ENCODE measurements at regions not wholly inside any gene's neighbourhood (a gene's known extent, or its start where the extent isn't known, plus 50 kb on each side); places are given as distances from the start of the nearest gene placed in this dataset.
"Not testable (repeated sequence)": the region's sequence is repeated elsewhere in the genome, so short reads cannot be mapped to it uniquely, and the experiment has no call there.

DNA sequence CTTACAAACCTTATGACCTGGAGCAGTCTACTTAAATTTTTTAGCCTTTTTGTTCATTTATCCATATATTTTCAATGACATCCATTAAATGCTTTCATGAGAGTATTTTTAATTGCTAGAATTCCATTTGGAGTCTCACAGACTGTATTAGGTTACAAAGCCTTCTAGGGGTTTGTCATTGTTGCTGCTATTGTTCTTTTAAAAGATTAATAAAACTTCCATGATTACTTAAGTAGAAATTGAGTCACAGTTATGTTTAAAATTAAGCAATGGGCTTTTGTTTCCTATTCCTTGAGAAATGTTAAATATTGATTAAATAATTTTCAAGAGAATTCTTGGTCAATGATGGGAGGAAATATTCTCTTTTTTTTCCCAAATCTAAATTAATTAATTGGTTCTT is 1408.4 kb upstream of the RAG2 start:
- DNase-seq (ENCODE audit: low read depth), result no peak

DNA sequence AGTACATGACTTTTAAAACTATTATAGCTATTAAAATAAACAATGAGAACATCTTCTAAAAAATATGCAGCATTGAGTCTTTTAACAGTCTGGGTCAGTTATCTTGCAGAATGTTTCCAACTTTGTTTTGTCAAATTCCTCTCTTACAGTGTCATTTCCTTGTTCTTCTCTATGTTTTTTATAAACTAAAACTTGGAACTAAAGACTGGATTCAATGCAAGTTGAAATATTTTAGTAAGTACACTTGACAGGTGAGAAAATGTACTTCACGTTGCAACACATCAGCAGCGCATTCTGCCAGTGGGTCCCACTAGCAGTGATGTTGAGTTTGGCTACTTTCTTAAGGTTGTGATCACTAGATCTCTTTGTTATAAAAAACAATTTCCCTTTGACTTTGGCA is 1407.6 kb upstream of the RAG2 start:
- no peak for DNase-seq (ENCODE audit: low read depth)

GRCh38 chr11:37999171-37999570 is 1401.1 kb upstream of the RAG2 start:
- no peak for DNase-seq (ENCODE audit: low read depth)

DNA sequence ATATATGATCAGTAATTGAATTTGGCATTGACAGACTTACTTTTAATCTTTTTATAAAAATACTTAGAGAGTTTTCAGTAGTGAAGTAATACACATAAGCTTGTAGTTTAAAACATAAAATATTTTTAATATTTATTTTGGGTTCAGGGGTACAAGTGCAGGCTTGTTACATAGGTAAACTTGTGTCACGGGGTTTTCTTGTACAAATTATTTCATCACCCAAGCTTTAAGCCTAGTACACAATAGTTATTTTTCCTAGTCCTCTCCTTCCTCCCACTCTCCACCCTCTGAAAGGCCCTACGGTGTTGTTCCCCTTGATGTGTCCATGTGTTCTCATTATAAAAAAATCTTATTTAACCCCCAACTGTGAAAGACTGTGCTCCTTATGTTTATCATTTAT is 1397.8 kb upstream of the RAG2 start:
- no peak for DNase-seq (ENCODE audit: low read depth)

GRCh38 chr11:37988031-37988430 is 1390.0 kb upstream of the RAG2 start:
- DNase-seq (ENCODE audit: low read depth), result no peak

DNA sequence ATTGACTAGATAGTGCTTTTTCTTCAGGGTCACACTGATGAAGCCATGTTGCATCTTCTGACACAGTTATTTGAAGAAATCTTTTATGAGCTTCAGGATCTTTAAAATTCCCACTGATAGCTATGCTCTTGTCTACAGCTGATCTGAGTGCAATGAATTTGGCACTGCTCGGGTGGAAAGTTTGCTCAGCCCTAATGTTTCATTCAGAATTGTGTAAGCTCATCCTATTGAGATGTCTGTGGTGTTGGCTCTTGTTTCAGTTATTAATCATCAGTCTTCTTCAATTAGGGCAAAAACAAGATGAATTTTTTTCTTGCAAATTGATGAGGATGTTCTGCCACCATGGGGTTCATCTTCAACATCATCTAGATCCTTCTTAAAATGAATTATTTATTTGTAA is 1387.0 kb upstream of the RAG2 start:
- DNase-seq (ENCODE audit: low read depth), result no peak

DNA sequence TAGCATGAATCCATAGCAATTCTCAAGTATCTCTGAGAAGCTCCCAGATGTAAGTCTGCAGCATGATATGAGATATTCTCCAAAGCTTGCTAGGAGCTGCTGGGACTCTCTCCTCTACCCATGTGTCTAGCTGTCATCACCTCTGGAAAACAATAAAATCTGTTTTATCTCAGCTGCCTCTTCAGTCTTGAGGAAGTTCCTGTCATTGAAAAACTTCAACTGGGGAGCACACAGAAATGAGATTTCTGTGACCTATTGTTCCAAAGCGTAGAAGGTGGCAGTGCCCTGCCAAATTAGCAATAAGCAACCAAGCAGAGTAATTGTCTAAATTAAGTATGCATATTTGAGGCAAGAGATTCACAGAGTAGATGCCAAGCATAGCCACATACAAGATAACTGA is 1380.6 kb upstream of the RAG2 start:
- no peak for DNase-seq (ENCODE audit: low read depth)

- no peak for DNase-seq (ENCODE audit: low read depth)
These were observed 1375.9 kb upstream of the RAG2 start for GRCh38 chr11:37973941-37974340.

DNA sequence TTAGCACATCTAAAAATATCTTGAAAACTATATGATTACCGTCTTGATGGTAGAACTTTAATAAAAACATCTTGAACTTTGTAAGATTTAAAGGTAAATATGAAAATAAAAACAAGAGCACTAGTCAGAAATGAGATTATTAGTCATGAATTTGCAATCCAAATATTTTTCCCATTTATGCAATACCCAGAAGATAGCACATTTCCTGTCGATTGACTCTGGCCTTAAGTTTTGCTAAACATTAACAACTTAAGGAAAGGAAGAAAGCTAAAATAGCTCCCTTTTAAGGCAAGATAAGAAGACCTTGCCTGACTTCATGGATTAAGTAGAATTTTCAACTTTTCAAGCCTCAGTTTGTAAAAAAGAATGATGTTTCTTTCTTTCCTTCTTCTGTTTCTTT is 1374.7 kb upstream of the RAG2 start:
- DNase-seq (ENCODE audit: low read depth), result no peak

GRCh38 chr11:37969336-37969735 is 1371.3 kb upstream of the RAG2 start:
- not testable (repeated sequence) for DNase-seq (ENCODE audit: low read depth)

- no peak for DNase-seq (ENCODE audit: low read depth)
These were observed 1370.1 kb upstream of the RAG2 start for GRCh38 chr11:37968148-37968547.

GRCh38 chr11:37967635-37968034 is 1369.6 kb upstream of the RAG2 start:
- no peak for DNase-seq (ENCODE audit: low read depth)

DNA sequence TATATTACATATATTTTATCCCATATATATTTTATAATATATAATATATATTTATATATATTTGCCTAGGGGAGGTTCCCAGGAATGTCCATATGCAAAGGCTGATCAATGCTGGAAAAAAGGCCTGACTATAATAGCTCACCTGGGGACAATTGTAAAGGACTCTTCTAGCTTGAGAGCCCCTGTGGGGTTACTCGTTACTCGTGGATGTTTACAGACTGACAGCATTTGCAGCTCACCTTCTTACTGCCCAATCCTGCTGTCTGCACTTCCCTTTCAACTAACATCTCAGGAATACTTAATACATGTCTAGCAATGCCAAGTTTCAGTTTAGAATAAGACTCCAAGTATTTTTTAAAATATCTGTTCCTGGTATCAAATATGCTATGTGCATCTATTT is 1365.4 kb upstream of the RAG2 start:
- DNase-seq (ENCODE audit: low read depth), result no peak

DNA sequence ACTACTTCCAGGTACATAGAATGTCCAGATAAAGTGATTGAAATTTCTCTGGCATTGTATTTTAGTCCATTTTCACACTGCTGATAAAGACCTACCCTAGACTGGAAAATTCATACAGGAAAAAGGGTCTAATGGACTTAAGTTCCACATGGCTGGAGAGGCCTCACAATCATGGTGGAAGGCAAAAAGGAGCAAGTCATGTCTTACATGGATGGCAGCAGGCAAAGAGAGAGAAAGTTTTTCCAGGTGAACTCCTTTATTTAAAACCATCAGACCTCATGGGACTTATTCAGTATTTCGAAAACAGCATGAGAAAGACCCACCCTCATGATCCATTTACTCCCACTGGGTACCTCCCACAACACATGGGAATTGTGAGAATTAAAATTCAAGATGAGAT is 1359.7 kb upstream of the RAG2 start:
- DNase-seq (ENCODE audit: low read depth), result no peak

GRCh38 chr11:37951996-37952395 is 1354.0 kb upstream of the RAG2 start:
- no peak for DNase-seq (ENCODE audit: low read depth)

DNA sequence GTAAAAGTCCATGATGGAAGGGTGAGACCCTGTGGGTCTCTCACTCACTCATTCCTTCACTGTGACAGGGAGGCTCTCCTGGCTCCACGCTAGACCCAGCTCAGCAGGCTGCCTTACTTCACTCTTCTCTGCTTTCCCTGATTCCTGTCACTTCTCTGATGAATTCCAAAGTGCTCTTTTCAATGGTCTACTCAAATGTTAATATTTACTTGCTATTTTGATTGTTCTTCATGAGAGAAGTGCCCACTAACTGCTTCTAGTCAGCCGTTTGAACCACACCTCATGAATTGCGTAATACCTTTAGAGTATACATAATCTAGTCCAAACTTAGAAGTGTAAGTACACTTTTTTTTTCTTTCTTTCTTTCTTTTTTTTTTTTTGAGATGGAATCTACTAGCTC is 1350.2 kb upstream of the RAG2 start:
- no peak for DNase-seq (ENCODE audit: low read depth)

DNA sequence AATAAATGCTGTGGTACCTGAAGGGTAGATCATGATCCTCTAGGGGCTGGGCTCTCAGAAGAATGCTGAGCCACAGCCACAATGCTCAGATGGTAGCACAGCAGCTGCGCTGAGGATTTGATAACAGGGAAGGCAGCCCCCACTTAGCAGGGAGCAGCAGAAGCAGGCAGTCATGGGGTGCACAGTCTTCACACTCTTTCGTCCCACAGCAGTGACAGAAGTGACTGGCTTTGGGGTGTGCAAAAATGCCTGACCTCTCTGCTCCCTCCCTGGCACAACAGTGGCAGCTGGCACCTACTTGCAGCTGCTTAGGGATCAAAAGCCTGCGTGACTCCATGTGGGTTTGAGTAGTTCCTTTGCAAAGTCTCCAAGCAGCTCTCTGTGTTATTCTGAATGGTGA is 1349.8 kb upstream of the RAG2 start:
- DNase-seq (ENCODE audit: low read depth), result no peak

DNA sequence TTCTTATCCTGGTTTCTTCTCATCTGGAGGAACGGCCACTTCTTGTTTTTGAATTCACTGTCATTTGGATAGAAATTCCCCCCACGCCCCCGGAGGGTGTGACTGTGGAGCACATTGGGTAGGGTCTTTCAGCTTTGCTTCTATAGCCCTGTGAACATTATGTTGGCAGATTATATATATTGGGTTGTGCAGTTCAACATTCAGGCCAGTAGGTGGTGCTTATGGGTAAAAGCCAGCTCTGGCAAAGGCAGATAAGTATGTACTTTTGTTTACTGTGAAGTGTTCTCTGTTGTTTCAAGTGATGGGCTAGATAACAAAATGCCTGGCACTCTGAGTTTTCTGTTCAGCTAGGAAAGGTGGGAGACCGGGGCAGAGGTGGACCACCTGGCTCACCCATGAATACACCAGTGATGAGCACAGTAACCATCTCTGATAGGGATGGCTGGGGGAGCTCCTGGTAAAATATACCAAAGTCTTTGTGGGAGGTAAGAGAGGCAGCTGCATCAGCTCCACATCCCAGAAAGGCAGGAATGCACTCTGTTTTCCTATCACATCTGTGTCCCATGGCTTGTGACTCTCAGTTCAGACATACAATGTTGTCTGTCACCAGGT is 1348.2 kb upstream of the RAG2 start:
- DNase-seq (ENCODE audit: low read depth), result no peak

DNA sequence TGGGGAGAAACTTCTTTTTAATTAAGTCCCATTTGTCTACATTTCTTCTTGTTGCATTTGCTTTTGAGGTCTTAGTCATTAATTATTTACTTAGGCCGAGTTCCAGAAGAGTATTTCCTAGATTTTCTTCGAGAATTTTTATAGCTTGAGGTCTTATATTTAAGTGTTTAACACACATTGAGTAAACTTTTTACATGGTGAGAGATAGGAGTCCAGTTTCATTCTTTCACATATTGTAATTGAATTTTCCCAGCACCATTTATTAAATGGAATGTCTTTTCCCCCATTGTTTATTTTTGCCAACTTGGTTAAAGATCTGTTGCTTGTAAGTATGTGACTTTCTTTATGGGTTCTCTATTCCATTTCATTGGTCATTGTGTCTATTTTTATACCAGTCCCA is 1344.0 kb upstream of the RAG2 start:
- DNase-seq (ENCODE audit: low read depth), result no peak

DNA sequence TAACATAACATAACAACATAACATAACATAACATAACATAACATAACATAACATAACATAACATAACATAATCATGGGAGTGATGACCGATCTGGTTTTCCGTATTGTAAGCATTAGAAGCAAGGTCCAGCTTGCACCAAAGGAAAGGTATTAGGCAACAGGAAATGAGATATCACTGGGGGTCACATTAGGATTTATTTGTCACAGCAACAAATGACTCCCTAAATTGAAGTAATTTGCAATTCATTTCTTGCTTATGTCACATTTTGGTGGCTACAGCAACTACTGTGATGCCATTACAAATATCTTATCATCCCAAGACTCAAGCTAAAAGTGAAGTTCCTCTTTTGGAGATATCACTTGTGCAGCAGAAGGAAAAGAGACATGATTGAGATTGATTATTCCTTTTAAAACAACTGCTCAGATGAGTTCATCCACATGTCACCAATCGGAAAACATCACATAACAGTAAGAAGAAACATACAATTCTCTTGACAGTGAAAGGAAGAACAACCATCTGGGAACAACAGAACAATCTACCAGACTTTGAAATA is 1331.1 kb upstream of the RAG2 start:
- no peak for DNase-seq (ENCODE audit: low read depth)

DNA sequence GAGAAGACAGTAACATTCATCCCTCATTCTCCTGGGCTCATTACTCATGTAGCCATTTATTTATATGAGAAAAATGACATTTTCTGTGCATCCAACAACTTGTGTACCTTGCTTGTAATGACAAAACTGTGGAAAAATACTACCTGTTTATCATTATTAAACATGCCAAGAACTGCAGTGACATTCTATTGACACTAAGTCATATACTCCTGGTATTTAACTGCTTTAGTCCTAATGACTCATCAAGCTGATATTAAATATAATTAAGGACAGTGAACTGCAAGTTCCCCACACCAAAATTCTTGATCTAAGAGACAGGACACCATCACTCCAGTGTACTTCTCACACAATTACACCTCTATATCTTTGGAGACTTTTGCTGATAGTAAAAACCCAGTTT is 1328.7 kb upstream of the RAG2 start:
- DNase-seq (ENCODE audit: low read depth), result no peak

DNA sequence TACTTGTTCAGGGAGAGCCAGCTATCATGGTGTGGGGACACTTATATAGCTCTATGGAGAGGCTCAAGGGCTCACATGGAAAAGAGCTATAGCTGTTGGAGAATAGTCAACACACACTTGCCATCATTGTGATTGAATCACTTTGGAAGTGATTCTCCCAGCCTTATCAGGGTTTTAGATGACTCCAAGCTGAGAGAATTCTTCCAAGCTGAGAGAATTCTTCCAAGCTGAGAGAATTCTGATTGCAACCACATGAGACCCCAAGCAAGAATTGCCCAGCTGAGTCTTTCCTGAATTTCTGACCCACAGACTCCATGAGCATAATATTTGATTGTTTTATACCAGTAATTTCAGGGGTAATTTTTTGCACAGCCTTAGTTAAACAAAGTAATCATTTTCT is 1318.3 kb upstream of the RAG2 start:
- DNase-seq (ENCODE audit: low read depth), result no peak

DNA sequence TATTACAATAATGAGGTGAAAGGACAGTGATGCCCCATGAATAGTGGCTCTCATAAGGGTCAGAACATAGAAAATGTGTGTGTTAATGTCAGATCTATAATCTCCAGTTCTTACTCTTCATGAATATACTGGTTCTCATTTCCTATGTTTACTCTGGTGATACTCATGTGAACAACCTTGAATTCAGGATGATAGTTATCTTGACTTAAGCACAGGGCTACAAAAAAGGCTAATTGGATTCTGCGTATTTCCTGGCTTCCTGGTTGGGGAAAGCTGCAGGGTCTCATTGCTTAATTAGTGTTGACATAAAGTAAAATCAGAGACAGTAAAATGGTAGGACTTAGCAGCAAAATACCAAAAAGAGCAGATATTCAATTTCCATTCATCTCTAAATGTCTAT is 1316.8 kb upstream of the RAG2 start:
- no peak for DNase-seq (ENCODE audit: low read depth)

GRCh38 chr11:37908219-37908548 is 1310.1 kb upstream of the RAG2 start:
- DNase-seq (ENCODE audit: low read depth), result no peak
